GM12872 (cell line): ENCODE measurements at regions not wholly inside any gene's neighbourhood (a gene's known extent, or its start where the extent isn't known, plus 50 kb on each side); places are given as distances from the start of the nearest gene placed in this dataset.

Experiments
- CTCF ChIP-seq: IDR thresholded peaks from 3 replicates; pipeline ENCODE4 v1.5.1; 2011; ENCODE audit warnings: low read depth, mild to moderate bottlenecking, low read length, moderate library complexity; ENCODE audit not compliant: insufficient read depth

- TF ChIP-seq CTCF, result no peak
Measured at GRCh38 chr9:129232839-129233591, 55.0 kb upstream of the IER5L start.

- TF ChIP-seq CTCF, result no peak
Measured at GRCh38 chr9:129231759-129232158, 53.7 kb upstream of the IER5L start.

GRCh38 chr9:129231022-129231739 lies 53.1 kb upstream of the IER5L start:
- no peak for TF ChIP-seq CTCF

GRCh38 chr9:129230302-129230701 lies 52.2 kb upstream of the IER5L start:
- no peak for TF ChIP-seq CTCF
